ENCODE measurements at regions not wholly inside any gene's neighbourhood (a gene's known extent, or its start where the extent isn't known, plus 50 kb on each side); places are given as distances from the start of the nearest gene placed in this dataset.

DNA sequence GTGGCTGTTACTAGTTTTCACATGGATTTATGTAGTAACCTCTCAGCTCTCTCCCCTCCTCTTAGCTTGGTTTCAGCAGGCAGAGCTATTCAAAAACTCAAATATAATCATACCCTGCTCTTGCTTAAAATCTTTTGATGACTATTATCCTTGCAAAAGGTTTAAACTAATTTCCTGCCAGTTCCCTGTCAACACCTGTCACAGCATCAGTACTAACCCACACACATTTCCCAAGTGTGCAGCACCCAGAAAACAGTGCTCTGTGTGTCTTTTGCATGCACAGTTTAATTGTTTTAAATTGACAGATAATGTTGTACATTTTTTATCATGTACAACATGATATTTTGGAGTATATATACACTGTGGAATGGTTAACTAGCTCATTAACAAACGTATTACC, 202.0 kb downstream of the PAPSS1 start:
- no peaks in the 10 kb centered on the region for H3K27me3 ChIP-seq (ENCODE audit: control insufficient read depth, low read length)
- no peaks in the 10 kb centered on the region for H3K79me2 ChIP-seq (ENCODE audit: control insufficient read depth, low read length)
- no peaks in the 10 kb centered on the region for H3F3A ChIP-seq (ENCODE audit: control insufficient read depth, insufficient read depth)
- no peaks in the 10 kb centered on the region for H3K36me3 ChIP-seq (ENCODE audit: control insufficient read depth, low read length)
- no peak overlapping the region for H3K4me2 ChIP-seq (ENCODE audit: low read length)
- TF ChIP-seq EZH2phosphoT487 (IDR thresholded peaks at IDR 0.05; ENCODE audit: borderline replicate concordance, low read length) (no peak), CTCF (IDR thresholded peaks at IDR 0.05; ENCODE audit: low read depth, low read length, poor library complexity, severe bottlenecking) (no peak)
- H4K20me1 ChIP-seq (ENCODE audit: control insufficient read depth, insufficient read depth, low read depth, low read length) = no peaks in the 10 kb centered on the region
- no peaks in the 10 kb centered on the region for H3K9me2 ChIP-seq (replicated peaks; ENCODE audit: control insufficient read depth, low read length)
- H3K4me3 ChIP-seq (ENCODE audit: low read length) = no peak overlapping the region
- H3K4me1 ChIP-seq (ENCODE audit: control insufficient read depth, low read length) = no peaks in the 10 kb centered on the region
- H3K9me3 ChIP-seq (ENCODE audit: control insufficient read depth, insufficient read depth, low read length) = no peaks in the 10 kb centered on the region
- no peak overlapping the region for H3K27ac ChIP-seq (ENCODE audit: low read depth, low read length)

DNA sequence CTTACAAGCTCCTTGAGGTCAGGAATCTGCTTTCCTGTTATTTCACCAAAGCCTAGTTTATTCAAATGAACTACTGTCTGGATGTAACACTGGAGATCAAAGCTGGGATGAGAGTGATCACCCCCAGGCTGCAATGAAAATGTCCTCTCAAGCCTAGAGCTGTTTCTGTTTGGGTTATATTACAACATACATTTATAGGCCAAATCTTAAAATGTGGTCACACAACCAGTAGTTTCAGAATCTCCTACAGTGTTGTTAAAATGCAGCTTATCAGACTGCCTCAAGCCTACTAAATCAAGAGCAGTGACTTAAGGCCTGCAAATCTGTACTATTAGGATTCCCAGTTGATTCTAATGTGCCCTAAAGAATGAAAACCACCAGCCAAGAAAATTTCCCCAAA, 207.5 kb downstream of the PAPSS1 start:
- H3K9me3 ChIP-seq (ENCODE audit: control insufficient read depth, insufficient read depth, low read length) = no peaks in the 10 kb centered on the region
- no peaks in the 10 kb centered on the region for H3K9me2 ChIP-seq (replicated peaks; ENCODE audit: control insufficient read depth, low read length)
- no peak overlapping the region for H3K4me3 ChIP-seq (ENCODE audit: low read length)
- H4K20me1 ChIP-seq (ENCODE audit: control insufficient read depth, insufficient read depth, low read depth, low read length) = no peaks in the 10 kb centered on the region
- no peaks in the 10 kb centered on the region for H3K4me1 ChIP-seq (ENCODE audit: control insufficient read depth, low read length)
- TF ChIP-seq CTCF (IDR thresholded peaks at IDR 0.05; ENCODE audit: low read depth, low read length, poor library complexity, severe bottlenecking) (no peak), EZH2phosphoT487 (IDR thresholded peaks at IDR 0.05; ENCODE audit: borderline replicate concordance, low read length) (no peak)
- no peaks in the 10 kb centered on the region for H3K27me3 ChIP-seq (ENCODE audit: control insufficient read depth, low read length)
- H3K27ac ChIP-seq (ENCODE audit: low read depth, low read length) = no peak overlapping the region
- no peaks in the 10 kb centered on the region for H3F3A ChIP-seq (ENCODE audit: control insufficient read depth, insufficient read depth)
- H3K4me2 ChIP-seq (ENCODE audit: low read length) = no peak overlapping the region
- H3K36me3 ChIP-seq (ENCODE audit: control insufficient read depth, low read length) = no peaks in the 10 kb centered on the region
- no peaks in the 10 kb centered on the region for H3K79me2 ChIP-seq (ENCODE audit: control insufficient read depth, low read length)

GRCh38 chr4:107509615-107510014, 210.4 kb downstream of the PAPSS1 start:
- H3K79me2 ChIP-seq (ENCODE audit: control insufficient read depth, low read length) = no peaks in the 10 kb centered on the region
- H4K20me1 ChIP-seq (ENCODE audit: control insufficient read depth, insufficient read depth, low read depth, low read length) = no peaks in the 10 kb centered on the region
- no peaks in the 10 kb centered on the region for H3K27me3 ChIP-seq (ENCODE audit: control insufficient read depth, low read length)
- H3K36me3 ChIP-seq (ENCODE audit: control insufficient read depth, low read length) = no peaks in the 10 kb centered on the region
- no peak overlapping the region for H3K4me2 ChIP-seq (ENCODE audit: low read length)
- H3K9me2 ChIP-seq (replicated peaks; ENCODE audit: control insufficient read depth, low read length) = no peaks in the 10 kb centered on the region
- TF ChIP-seq CTCF (IDR thresholded peaks at IDR 0.05; ENCODE audit: low read depth, low read length, poor library complexity, severe bottlenecking) (no peak), EZH2phosphoT487 (IDR thresholded peaks at IDR 0.05; ENCODE audit: borderline replicate concordance, low read length) (no peak)
- H3K4me3 ChIP-seq (ENCODE audit: low read length) = no peak overlapping the region
- H3K4me1 ChIP-seq (ENCODE audit: control insufficient read depth, low read length) = no peaks in the 10 kb centered on the region
- no peaks in the 10 kb centered on the region for H3F3A ChIP-seq (ENCODE audit: control insufficient read depth, insufficient read depth)
- no peaks in the 10 kb centered on the region for H3K9me3 ChIP-seq (ENCODE audit: control insufficient read depth, insufficient read depth, low read length)
- no peak overlapping the region for H3K27ac ChIP-seq (ENCODE audit: low read depth, low read length)

DNA sequence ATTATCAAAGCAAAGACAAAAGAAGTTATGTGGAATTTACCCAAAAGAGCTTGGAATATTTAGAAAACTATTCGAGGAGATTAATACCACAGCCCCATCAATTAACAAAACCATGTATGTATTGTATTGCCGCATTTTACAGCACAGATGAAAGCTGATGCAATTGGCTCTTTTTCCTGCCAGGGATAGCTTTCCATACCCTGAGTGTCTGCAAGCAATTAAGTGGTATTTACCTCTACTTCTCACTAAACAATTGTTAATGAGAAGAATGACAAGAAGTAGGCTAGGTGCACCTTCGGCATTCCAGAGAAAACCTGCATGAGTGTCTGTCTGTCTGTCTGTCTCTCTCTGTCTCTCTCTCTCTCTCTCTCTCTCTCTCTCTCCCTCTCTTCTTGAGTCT, 219.5 kb downstream of the PAPSS1 start:
- Histone ChIP-seq H3K79me2 (ENCODE audit: control insufficient read depth, low read length) (no peaks in the 10 kb centered on the region), H3K4me3 (ENCODE audit: low read length) (no peak overlapping the region), H3K9me3 (ENCODE audit: control insufficient read depth, insufficient read depth, low read length) (no peaks in the 10 kb centered on the region), H4K20me1 (ENCODE audit: control insufficient read depth, insufficient read depth, low read depth, low read length) (no peaks in the 10 kb centered on the region), H3K4me1 (ENCODE audit: control insufficient read depth, low read length) (no peaks in the 10 kb centered on the region), H3K27ac (ENCODE audit: low read depth, low read length) (no peak overlapping the region), H3K36me3 (ENCODE audit: control insufficient read depth, low read length) (no peaks in the 10 kb centered on the region), H3K9me2 (replicated peaks; ENCODE audit: control insufficient read depth, low read length) (no peaks in the 10 kb centered on the region), H3K27me3 (ENCODE audit: control insufficient read depth, low read length) (no peaks in the 10 kb centered on the region), H3F3A (ENCODE audit: control insufficient read depth, insufficient read depth) (no peaks in the 10 kb centered on the region), H3K4me2 (ENCODE audit: low read length) (no peak overlapping the region)
- TF ChIP-seq EZH2phosphoT487 (IDR thresholded peaks at IDR 0.05; ENCODE audit: borderline replicate concordance, low read length) (no peak), CTCF (IDR thresholded peaks at IDR 0.05; ENCODE audit: low read depth, low read length, poor library complexity, severe bottlenecking) (no peak)

Data from DOHH2 (cell line).